ENCODE measurements at regions not wholly inside any gene's neighbourhood (a gene's known extent, or its start where the extent isn't known, plus 50 kb on each side); places are given as distances from the start of the nearest gene placed in this dataset.

- DNase-seq (ENCODE audit: low read depth): no peak
- no peaks in the 10 kb centered on the region for H3K36me3 ChIP-seq (ENCODE audit: control insufficient read depth, insufficient read depth, low read length)
- no peak for TF ChIP-seq CTCF (IDR thresholded peaks at IDR 0.05; ENCODE audit: insufficient read depth, low read length, poor library complexity, severe bottlenecking)
- no peak overlapping the region for H3K4me3 ChIP-seq (ENCODE audit: low read depth, low read length)
- no peaks in the 10 kb centered on the region for H3K27me3 ChIP-seq (ENCODE audit: control insufficient read depth, insufficient read depth, low read length)
Measured at GRCh38 chr18:64982414-64983055, 768.3 kb upstream of the CDH7 start.

- no peak for DNase-seq (ENCODE audit: low read depth)
- no peak overlapping the region for H3K4me3 ChIP-seq (ENCODE audit: low read depth, low read length)
- no peak for TF ChIP-seq CTCF (IDR thresholded peaks at IDR 0.05; ENCODE audit: insufficient read depth, low read length, poor library complexity, severe bottlenecking)
- H3K36me3 ChIP-seq (ENCODE audit: control insufficient read depth, insufficient read depth, low read length): no peaks in the 10 kb centered on the region
- no peaks in the 10 kb centered on the region for H3K27me3 ChIP-seq (ENCODE audit: control insufficient read depth, insufficient read depth, low read length)
Measured at GRCh38 chr18:64981915-64982314, 768.9 kb upstream of the CDH7 start.

- TF ChIP-seq CTCF (IDR thresholded peaks at IDR 0.05; ENCODE audit: insufficient read depth, low read length, poor library complexity, severe bottlenecking): no peak
- Histone ChIP-seq H3K4me3 (ENCODE audit: low read depth, low read length) (no peak overlapping the region), H3K36me3 (ENCODE audit: control insufficient read depth, insufficient read depth, low read length) (no peaks in the 10 kb centered on the region), H3K27me3 (ENCODE audit: control insufficient read depth, insufficient read depth, low read length) (no peaks in the 10 kb centered on the region)
- DNase-seq (ENCODE audit: low read depth): no peak
Measured at GRCh38 chr18:64979791-64980190, 771.0 kb upstream of the CDH7 start.

- TF ChIP-seq CTCF (IDR thresholded peaks at IDR 0.05; ENCODE audit: insufficient read depth, low read length, poor library complexity, severe bottlenecking): no peak
- DNase-seq (ENCODE audit: low read depth): no peak
- Histone ChIP-seq H3K4me3 (ENCODE audit: low read depth, low read length) (no peak overlapping the region), H3K27me3 (ENCODE audit: control insufficient read depth, insufficient read depth, low read length) (no peaks in the 10 kb centered on the region), H3K36me3 (ENCODE audit: control insufficient read depth, insufficient read depth, low read length) (no peaks in the 10 kb centered on the region)
Measured at GRCh38 chr18:64974391-64975125, 776.3 kb upstream of the CDH7 start.

- Histone ChIP-seq H3K36me3 (ENCODE audit: control insufficient read depth, insufficient read depth, low read length) (no peaks in the 10 kb centered on the region), H3K27me3 (ENCODE audit: control insufficient read depth, insufficient read depth, low read length) (no peaks in the 10 kb centered on the region), H3K4me3 (ENCODE audit: low read depth, low read length) (no peak overlapping the region)
- DNase-seq (ENCODE audit: low read depth): no peak
- TF ChIP-seq CTCF (IDR thresholded peaks at IDR 0.05; ENCODE audit: insufficient read depth, low read length, poor library complexity, severe bottlenecking): no peak
Measured at GRCh38 chr18:64972545-64972944, 778.3 kb upstream of the CDH7 start.

Data from kidney epithelial cell (primary cell).